ENCODE measurements at regions not wholly inside any gene's neighbourhood (a gene's known extent, or its start where the extent isn't known, plus 50 kb on each side); places are given as distances from the start of the nearest gene placed in this dataset.

DNA sequence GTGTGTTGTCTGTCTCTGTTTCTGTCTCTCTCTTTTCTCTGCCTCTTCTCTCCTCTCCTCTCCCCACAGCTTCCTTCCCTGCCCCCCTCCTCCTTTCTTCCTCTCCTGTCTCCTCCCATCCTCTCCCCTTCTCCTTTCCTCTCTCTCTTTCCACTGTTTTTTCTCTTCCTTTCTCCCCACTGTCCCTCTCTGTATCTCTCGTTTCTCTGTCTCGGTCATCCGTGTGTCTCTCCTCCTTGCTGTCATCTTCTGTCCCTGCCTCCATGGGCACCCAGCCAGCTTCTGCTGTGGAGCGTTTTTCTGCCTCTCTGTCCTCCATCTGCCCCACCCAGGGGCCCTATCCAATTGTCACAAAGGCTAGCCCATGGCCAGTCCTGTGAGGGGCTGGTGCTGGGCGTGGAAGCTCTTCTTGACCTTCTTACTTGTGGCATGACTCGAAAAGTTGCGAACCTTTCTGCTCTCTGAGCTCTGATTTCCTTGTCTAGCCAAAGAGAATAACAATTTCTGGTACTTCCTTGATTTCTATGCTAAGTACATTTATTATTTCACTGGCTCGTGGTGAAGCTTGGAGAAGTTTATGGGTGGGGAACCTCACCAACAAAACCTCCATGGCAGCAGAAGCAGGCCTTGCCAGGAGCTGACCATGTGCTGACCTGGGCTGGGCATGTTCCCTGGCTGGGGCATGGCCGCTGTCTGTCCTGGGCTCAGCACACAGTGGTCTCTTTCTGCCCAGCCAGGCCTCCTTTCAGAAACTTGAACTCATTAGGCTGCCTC, 69.3 kb downstream of the CEBPB start:
- TF ChIP-seq EP300 (IDR thresholded peaks at IDR 0.05; ENCODE audit: low read depth): no peak
- TF ChIP-seq, protein P1, sequence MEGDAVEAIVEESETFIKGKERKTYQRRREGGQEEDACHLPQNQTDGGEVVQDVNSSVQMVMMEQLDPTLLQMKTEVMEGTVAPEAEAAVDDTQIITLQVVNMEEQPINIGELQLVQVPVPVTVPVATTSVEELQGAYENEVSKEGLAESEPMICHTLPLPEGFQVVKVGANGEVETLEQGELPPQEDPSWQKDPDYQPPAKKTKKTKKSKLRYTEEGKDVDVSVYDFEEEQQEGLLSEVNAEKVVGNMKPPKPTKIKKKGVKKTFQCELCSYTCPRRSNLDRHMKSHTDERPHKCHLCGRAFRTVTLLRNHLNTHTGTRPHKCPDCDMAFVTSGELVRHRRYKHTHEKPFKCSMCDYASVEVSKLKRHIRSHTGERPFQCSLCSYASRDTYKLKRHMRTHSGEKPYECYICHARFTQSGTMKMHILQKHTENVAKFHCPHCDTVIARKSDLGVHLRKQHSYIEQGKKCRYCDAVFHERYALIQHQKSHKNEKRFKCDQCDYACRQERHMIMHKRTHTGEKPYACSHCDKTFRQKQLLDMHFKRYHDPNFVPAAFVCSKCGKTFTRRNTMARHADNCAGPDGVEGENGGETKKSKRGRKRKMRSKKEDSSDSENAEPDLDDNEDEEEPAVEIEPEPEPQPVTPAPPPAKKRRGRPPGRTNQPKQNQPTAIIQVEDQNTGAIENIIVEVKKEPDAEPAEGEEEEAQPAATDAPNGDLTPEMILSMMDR (IDR thresholded peaks at IDR 0.05): no peak
- no peak for TF ChIP-seq POLR2AphosphoS5 (IDR thresholded peaks at IDR 0.05)
